ENCODE measurements at regions not wholly inside any gene's neighbourhood (a gene's known extent, or its start where the extent isn't known, plus 50 kb on each side); places are given as distances from the start of the nearest gene placed in this dataset.

DNA sequence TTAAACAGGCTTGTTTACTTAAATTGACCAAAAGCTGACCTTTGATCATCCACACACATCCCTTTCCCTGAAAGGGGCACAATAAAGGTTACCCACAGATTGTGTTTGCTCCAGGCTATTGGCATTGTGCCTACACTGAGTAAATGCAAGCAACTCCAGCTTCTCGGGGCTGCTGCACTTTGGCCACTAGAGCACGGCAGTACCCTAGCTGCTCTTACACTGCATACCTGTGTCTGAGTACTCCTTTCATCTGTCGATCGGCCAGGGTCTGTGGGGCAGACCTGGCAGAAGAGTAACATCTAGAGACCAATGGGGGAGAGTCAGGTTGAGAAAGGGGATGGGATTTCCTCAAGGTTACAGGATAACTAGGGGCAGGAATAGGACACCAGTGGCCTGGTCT lies 281.9 kb upstream of the NMUR2 start:
- TF ChIP-seq, protein P1, sequence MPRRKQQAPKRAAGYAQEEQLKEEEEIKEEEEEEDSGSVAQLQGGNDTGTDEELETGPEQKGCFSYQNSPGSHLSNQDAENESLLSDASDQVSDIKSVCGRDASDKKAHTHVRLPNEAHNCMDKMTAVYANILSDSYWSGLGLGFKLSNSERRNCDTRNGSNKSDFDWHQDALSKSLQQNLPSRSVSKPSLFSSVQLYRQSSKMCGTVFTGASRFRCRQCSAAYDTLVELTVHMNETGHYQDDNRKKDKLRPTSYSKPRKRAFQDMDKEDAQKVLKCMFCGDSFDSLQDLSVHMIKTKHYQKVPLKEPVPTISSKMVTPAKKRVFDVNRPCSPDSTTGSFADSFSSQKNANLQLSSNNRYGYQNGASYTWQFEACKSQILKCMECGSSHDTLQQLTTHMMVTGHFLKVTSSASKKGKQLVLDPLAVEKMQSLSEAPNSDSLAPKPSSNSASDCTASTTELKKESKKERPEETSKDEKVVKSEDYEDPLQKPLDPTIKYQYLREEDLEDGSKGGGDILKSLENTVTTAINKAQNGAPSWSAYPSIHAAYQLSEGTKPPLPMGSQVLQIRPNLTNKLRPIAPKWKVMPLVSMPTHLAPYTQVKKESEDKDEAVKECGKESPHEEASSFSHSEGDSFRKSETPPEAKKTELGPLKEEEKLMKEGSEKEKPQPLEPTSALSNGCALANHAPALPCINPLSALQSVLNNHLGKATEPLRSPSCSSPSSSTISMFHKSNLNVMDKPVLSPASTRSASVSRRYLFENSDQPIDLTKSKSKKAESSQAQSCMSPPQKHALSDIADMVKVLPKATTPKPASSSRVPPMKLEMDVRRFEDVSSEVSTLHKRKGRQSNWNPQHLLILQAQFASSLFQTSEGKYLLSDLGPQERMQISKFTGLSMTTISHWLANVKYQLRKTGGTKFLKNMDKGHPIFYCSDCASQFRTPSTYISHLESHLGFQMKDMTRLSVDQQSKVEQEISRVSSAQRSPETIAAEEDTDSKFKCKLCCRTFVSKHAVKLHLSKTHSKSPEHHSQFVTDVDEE (CRISPR knock-in tag; IDR thresholded peaks at IDR 0.05) = no peak
- TF ChIP-seq RARB (CRISPR knock-in tag; IDR thresholded peaks at IDR 0.05) = no peak
